K562 (cell line): ENCODE measurements at regions not wholly inside any gene's neighbourhood (a gene's known extent, or its start where the extent isn't known, plus 50 kb on each side); places are given as distances from the start of the nearest gene placed in this dataset.

Experiments
- ATAC-seq: fragments of 200-7000 bp; cut with Tn5 transposase; 3 replicates; pipeline ENCODE4 v1.9.1; 2020; ENCODE audit warnings: moderate library complexity
- BruUV-seq: library from RNA; stranded (reverse); fragments of 400-500 nt; replicated peaks from 2 replicates; lab custom pipeline; 2021; lab: Mats Ljungman, UMichigan
- CTCF ChIA-PET: fragments of 300-600 bp; formaldehyde crosslinking; extraction: SDS; loops from one replicate; lab custom pipeline; 2021; ENCODE audit warnings: low intra/inter-chr PET ratio; lab: Yijun Ruan, JAX
- POLR2A ChIA-PET: fragments of 300-600, 350-650 bp; sonication (Branson Sonifier 250); formaldehyde crosslinking; extraction: SDS; loops from one replicate; lab custom pipeline; 2021; ENCODE audit warnings: antibody characterized with exemption, inconsistent platforms; lab: Yijun Ruan, JAX
- DNase-seq, 4 experiments: peaks; one replicate each; pipeline versions ENCODE4 v3.0.0 to v3.0.0-alpha.2; 2011 to 2018; ENCODE audit warnings: low spot score in 3 of 4, mixed read lengths in 3 of 4; ENCODE audit errors: extremely low read depth in 1 of 4
- FAIRE-seq: peaks from 2 replicates; lab custom pipeline; 2011; peaks lifted over from hg19 to GRCh38; lab: Jason Lieb, UNC
- H2AFZ ChIP-seq: 2 replicates; pipeline ENCODE4 v1.6.0; 2011; ENCODE audit warnings: low read depth, low read length, control low read depth, inconsistent platforms
- H3K27ac ChIP-seq: fragments of 200-600 bp; 3 replicates; pipeline ENCODE4 v1.8.0; 2011; ENCODE audit warnings: low read depth, mild to moderate bottlenecking, control low read depth, inconsistent platforms, low read length, moderate library complexity, mixed read lengths; ENCODE audit errors: extremely low read depth
- H3K27me3 ChIP-seq, 2 experiments: fragments of 300-600 bp in 1 of 2; 2 replicates in 1 of 2; 3 replicates in 1 of 2; pipeline versions ENCODE4 v1.6.0 to v1.8.0; 2011; ENCODE audit warnings: inconsistent platforms in 2 of 2, low read length in 2 of 2, mild to moderate bottlenecking in 1 of 2, mixed read lengths in 1 of 2, moderate library complexity in 1 of 2; ENCODE audit not compliant: control insufficient read depth in 2 of 2, insufficient read depth in 2 of 2
- H3K36me3 ChIP-seq: fragments of 300-600 bp; 3 replicates; pipeline ENCODE4 v1.8.0; 2011; ENCODE audit warnings: mild to moderate bottlenecking, low read length, inconsistent platforms; ENCODE audit not compliant: control insufficient read depth, insufficient read depth
- H3K4me1 ChIP-seq, 2 experiments: fragments of 200-600 bp in 1 of 2; replicated peaks in 1 of 2; 2 replicates in 1 of 2; 3 replicates in 1 of 2; pipeline versions ENCODE4 v1.5.1 to v1.8.0; 2011; ENCODE audit warnings: inconsistent platforms in 2 of 2, low read length in 2 of 2, mild to moderate bottlenecking in 1 of 2, mixed read lengths in 1 of 2, moderate library complexity in 1 of 2; ENCODE audit not compliant: control insufficient read depth in 2 of 2, insufficient read depth in 2 of 2
- H3K4me2 ChIP-seq: 2 replicates; pipeline ENCODE4 v1.6.1; 2011; ENCODE audit warnings: low read length, control low read depth, inconsistent platforms, mixed read lengths; ENCODE audit not compliant: insufficient read depth
- H3K4me3 ChIP-seq: fragments of 200-600 bp; sonication (generic), shearing (Covaris generic); 2 replicates; pipeline ENCODE4 v1.5.1; 2016; ENCODE audit warnings: control low read depth, inconsistent platforms
- H3K79me2 ChIP-seq: fragments of 200-600 bp; 3 replicates; pipeline ENCODE4 v1.8.0; 2011; ENCODE audit warnings: low read length, inconsistent platforms; ENCODE audit not compliant: control insufficient read depth, insufficient read depth
- H3K9ac ChIP-seq, 2 experiments: 2 replicates each; pipeline versions ENCODE4 v1.6.0 to v1.6.1; 2011; ENCODE audit warnings: low read depth in 2 of 2, low read length in 2 of 2, control low read depth in 1 of 2, inconsistent platforms in 1 of 2, mild to moderate bottlenecking in 1 of 2, mixed read lengths in 1 of 2; ENCODE audit not compliant: insufficient read depth in 1 of 2
- H3K9me1 ChIP-seq: one replicate; pipeline ENCODE4 v1.6.0; 2011; ENCODE audit warnings: inconsistent platforms, mild to moderate bottlenecking, low read length, moderate library complexity; ENCODE audit not compliant: control insufficient read depth, insufficient read depth
- H3K9me3 ChIP-seq: replicated peaks from 2 replicates; pipeline ENCODE4 v1.5.1; 2011; ENCODE audit warnings: low read depth, low read length, inconsistent platforms; ENCODE audit not compliant: control insufficient read depth, insufficient read depth
- H4K20me1 ChIP-seq: replicated peaks from 2 replicates; pipeline ENCODE4 v1.6.1; 2011; ENCODE audit warnings: low read length, inconsistent platforms, mixed read lengths; ENCODE audit not compliant: control insufficient read depth, insufficient read depth
- DDX20 ChIP-seq: fragments of 450-650 bp; IDR thresholded peaks from 2 replicates; pipeline ENCODE4 v1.6.1; 2016; ENCODE audit warnings: missing genetic modification characterization, low read depth, mild to moderate bottlenecking, missing compliant biosample characterization, moderate library complexity
- ELF2 ChIP-seq: fragments of 250-450 bp; sonication (Bioruptor Pico); IDR thresholded peaks from 2 replicates; pipeline ENCODE4 v1.5.0; 2021; ENCODE audit warnings: mild to moderate bottlenecking
- MLLT1 ChIP-seq, 2 experiments: fragments of 450-650 bp; IDR thresholded peaks; 2 replicates each; pipeline ENCODE4 v1.6.1; 2016
- NFRKB ChIP-seq: fragments of 450-650 bp; IDR thresholded peaks from 2 replicates; pipeline ENCODE4 v1.6.1; 2016; ENCODE audit warnings: low read depth
- NUFIP1 ChIP-seq: fragments of 450-650 bp; IDR thresholded peaks from 2 replicates; pipeline ENCODE4 v1.6.1; 2018; ENCODE audit not compliant: partially characterized antibody
- RBBP5 ChIP-seq: fragments of 200-600 bp; sonication (generic); IDR thresholded peaks from 2 replicates; pipeline ENCODE4 v1.6.1; 2012; ENCODE audit warnings: borderline replicate concordance, mild to moderate bottlenecking, low read length, control low read depth, inconsistent platforms; ENCODE audit not compliant: insufficient read depth, poor library complexity, severe bottlenecking
- RBFOX2 ChIP-seq: fragments of 200-400 bp; formaldehyde crosslinking; IDR thresholded peaks from 2 replicates; pipeline ENCODE4 v1.6.1; 2017; ENCODE audit warnings: low read depth, mild to moderate bottlenecking, low read length, moderate library complexity
- TGIF2 ChIP-seq: sonication (generic); formaldehyde crosslinking; IDR thresholded peaks from 2 replicates; pipeline ENCODE4 v1.8.1; 2022; ENCODE audit warnings: mild to moderate bottlenecking, missing genetic modification reagents, moderate library complexity
- ZBTB26 ChIP-seq: fragments of 450-650 bp; formaldehyde crosslinking; IDR thresholded peaks from 2 replicates; pipeline ENCODE4 v1.4.0; 2022; ENCODE audit warnings: missing genetic modification characterization
- WGBS: fragments of 100-300 bp; shearing (Covaris generic); methylation state at CpG from one replicate; pipeline ENCODE4 v1.1.6; 2016; ENCODE audit warnings: low coverage, mixed read lengths; ENCODE audit not compliant: insufficient coverage; ENCODE audit errors: missing lambda C conversion rate; 5-methylcytosine and 5-hydroxymethylcytosine counted together
- in situ Hi-C: fragments of 300-500 bp; cut with MboI; formaldehyde crosslinking; loops from 4 replicates; pipeline ENCODE4 v1.15.0; 2018; ENCODE audit warnings: inconsistent platforms, mixed read lengths
- intact Hi-C: fragments of 100-400 bp; cut with micrococcal nuclease; formaldehyde crosslinking; loops from 2 replicates; pipeline ENCODE4 v1.14.2; 2022
- TF ChIP-seq, protein P1 (sequence below): fragments of 450-650 bp; IDR thresholded peaks from 2 replicates; pipeline ENCODE4 v1.7.1; 2018; ENCODE audit warnings: mild to moderate bottlenecking, low read depth; ENCODE audit not compliant: partially characterized antibody

DNA sequence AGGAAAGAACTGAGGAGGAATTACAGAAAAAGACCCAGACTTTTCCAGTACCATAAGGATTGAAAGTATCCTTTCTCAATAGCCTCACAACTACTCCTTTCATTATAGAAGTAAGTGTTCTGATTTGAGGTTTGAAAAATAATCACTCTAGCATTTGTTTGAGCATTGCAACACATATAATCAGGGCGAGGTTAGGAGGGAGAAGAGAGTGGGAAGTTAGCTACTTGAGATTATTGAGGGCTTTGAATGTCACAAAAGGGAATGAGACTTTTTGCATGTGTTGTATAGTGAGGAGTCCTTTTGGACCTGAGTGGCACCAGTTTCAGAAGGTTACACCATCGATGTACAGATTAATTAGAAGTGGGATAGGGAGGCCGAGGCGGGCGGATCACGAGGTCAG lies 65.2 kb upstream of the TNIK start:
- Histone ChIP-seq H3K9ac (no peak overlapping the region), H3K36me3 (no peaks in the 10 kb centered on the region), H3K4me3 (no peak overlapping the region), H4K20me1 (no peaks in the 10 kb centered on the region), H3K4me2 (peak overlapping the region; percentile 73), H3K27me3 (no peaks in the 10 kb centered on the region), H3K4me1 (peaks cover 10 to 23% of the 10 kb centered on the region in 2 experiments), H3K9me1 (no peaks in the 10 kb centered on the region), H3K9me3 (no peaks in the 10 kb centered on the region), H3K27ac (peak overlapping the region; percentile 72), H2AFZ (peak overlapping the region; percentile 89), H3K79me2 (no peaks in the 10 kb centered on the region)
- ChIA-PET CTCF (no interaction called here), POLR2A (no interaction called here)
- DNase-seq (no peak), FAIRE-seq (no peak), ATAC-seq (no peak)
- in situ Hi-C loops: no loop called here
- TF ChIP-seq NUFIP1: peak; percentile 34
- no peak for TF ChIP-seq ZBTB26 (CRISPR knock-in tag)
- BruUV-seq: no TSS peak
- intact Hi-C loops: loop anchor here (2.0 kb wide), 1 partner anchor 65 kb away; the partner anchor contains the start of gene TNIK
- WGBS: 98% methylated on average over 6 of the region's 6 CpGs

GRCh38 chr3:171524921-171525310 lies 64.7 kb upstream of the TNIK start:
- WGBS: 89% methylated on average over 4 of the region's 4 CpGs
- Histone ChIP-seq H3K27me3 (no peaks in the 10 kb centered on the region), H3K9ac (peak overlapping the region; percentile 54 to 81), H4K20me1 (no peaks in the 10 kb centered on the region), H3K79me2 (no peaks in the 10 kb centered on the region), H3K27ac (peak overlapping the region; percentile 72), H2AFZ (peak overlapping the region; percentile 89), H3K9me1 (no peaks in the 10 kb centered on the region), H3K36me3 (no peaks in the 10 kb centered on the region), H3K4me3 (peak overlapping the region; percentile 9; the same call in 1 of the 2 replicates), H3K9me3 (no peaks in the 10 kb centered on the region), H3K4me2 (peak overlapping the region; percentile 73), H3K4me1 (peaks cover 10 to 25% of the 10 kb centered on the region in 2 experiments)
- no TSS peak for BruUV-seq
- DNase-seq: no peak
- in situ Hi-C loops (no loop called here), intact Hi-C loops (loop anchor here (2.0 kb wide), 1 partner anchor 64 kb away; the partner anchor contains the start of gene TNIK)
- CTCF ChIA-PET: no interaction called here
- no peak for ATAC-seq
- POLR2A ChIA-PET: interaction anchor here (0.6 to 1.4 kb wide), 3 partner anchors 14 to 18 kb away, joined by 3 to 4 read pairs (median 4); no protein-coding TSS in a partner anchor
- FAIRE-seq: no peak
- TF ChIP-seq TGIF2 (CRISPR knock-in tag) (no peak), NFRKB (peak; percentile 62), ELF2 (CRISPR knock-in tag) (no peak), RBFOX2 (0 out of 2 replicates have a peak, but pooled peaks have one; percentile 3), MLLT1 (IDR thresholded peaks at IDR 0.05) (0 out of 4 replicates have a peak, but pooled peaks of 1 of the 2 experiments have one; percentile 44), RBBP5 (no peak), DDX20 (tag) (no peak)
- TF ChIP-seq, protein P1, sequence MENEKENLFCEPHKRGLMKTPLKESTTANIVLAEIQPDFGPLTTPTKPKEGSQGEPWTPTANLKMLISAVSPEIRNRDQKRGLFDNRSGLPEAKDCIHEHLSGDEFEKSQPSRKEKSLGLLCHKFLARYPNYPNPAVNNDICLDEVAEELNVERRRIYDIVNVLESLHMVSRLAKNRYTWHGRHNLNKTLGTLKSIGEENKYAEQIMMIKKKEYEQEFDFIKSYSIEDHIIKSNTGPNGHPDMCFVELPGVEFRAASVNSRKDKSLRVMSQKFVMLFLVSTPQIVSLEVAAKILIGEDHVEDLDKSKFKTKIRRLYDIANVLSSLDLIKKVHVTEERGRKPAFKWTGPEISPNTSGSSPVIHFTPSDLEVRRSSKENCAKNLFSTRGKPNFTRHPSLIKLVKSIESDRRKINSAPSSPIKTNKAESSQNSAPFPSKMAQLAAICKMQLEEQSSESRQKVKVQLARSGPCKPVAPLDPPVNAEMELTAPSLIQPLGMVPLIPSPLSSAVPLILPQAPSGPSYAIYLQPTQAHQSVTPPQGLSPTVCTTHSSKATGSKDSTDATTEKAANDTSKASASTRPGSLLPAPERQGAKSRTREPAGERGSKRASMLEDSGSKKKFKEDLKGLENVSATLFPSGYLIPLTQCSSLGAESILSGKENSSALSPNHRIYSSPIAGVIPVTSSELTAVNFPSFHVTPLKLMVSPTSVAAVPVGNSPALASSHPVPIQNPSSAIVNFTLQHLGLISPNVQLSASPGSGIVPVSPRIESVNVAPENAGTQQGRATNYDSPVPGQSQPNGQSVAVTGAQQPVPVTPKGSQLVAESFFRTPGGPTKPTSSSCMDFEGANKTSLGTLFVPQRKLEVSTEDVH: no peak
